ENCODE measurements at regions not wholly inside any gene's neighbourhood (a gene's known extent, or its start where the extent isn't known, plus 50 kb on each side); places are given as distances from the start of the nearest gene placed in this dataset.

DNA sequence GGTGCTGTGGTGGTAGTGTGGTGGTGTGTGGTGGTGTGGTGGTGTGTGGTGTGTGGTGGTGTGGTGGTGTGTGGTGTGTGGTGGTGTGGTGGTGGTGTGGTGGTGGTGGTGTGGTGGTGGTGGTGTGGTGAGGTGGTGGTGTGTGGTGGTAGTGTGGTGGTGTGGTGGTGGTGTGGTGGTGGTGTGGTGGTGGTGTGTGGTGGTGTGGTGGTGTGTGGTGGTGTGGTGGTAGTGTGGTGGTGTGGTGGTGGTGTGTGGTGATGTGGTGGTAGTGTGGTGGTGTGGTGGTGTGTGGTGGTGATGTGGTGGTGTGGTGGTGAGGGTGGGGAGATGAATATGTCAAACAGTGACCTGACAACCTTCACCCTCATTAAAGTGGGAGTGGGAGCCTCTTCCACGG is 55.6 kb upstream of the DLGAP1 start:
- TF ChIP-seq, protein P1, sequence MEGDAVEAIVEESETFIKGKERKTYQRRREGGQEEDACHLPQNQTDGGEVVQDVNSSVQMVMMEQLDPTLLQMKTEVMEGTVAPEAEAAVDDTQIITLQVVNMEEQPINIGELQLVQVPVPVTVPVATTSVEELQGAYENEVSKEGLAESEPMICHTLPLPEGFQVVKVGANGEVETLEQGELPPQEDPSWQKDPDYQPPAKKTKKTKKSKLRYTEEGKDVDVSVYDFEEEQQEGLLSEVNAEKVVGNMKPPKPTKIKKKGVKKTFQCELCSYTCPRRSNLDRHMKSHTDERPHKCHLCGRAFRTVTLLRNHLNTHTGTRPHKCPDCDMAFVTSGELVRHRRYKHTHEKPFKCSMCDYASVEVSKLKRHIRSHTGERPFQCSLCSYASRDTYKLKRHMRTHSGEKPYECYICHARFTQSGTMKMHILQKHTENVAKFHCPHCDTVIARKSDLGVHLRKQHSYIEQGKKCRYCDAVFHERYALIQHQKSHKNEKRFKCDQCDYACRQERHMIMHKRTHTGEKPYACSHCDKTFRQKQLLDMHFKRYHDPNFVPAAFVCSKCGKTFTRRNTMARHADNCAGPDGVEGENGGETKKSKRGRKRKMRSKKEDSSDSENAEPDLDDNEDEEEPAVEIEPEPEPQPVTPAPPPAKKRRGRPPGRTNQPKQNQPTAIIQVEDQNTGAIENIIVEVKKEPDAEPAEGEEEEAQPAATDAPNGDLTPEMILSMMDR (IDR thresholded peaks at IDR 0.05; ENCODE audit: poor library complexity, severe bottlenecking) = no peak
- TF ChIP-seq SMC3 (conservative IDR thresholded peaks at IDR 0.05; ENCODE audit: poor library complexity) = no peak
- no peak for TF ChIP-seq EP300 (conservative IDR thresholded peaks at IDR 0.05; ENCODE audit: poor library complexity, severe bottlenecking)
- no peak for TF ChIP-seq POLR2AphosphoS5 (IDR thresholded peaks at IDR 0.05)
- no peak for TF ChIP-seq EZH2 (IDR thresholded peaks at IDR 0.05; ENCODE audit: borderline replicate concordance, insufficient read depth, low read length, poor library complexity, severe bottlenecking)

Data from neural cell (in vitro differentiated cells).